Right cardiac atrium (tissue), 5 donors: ENCODE measurements at regions not wholly inside any gene's neighbourhood (a gene's known extent, or its start where the extent isn't known, plus 50 kb on each side); places are given as distances from the start of the nearest gene placed in this dataset.

Source experiments
- ATAC-seq, 2 donors: fragments of 200-7000 bp; cut with Tn5 transposase; one replicate each; pipeline versions ENCODE4 v1.8.0 to v1.9.1; 2020; ENCODE audit warnings: moderate library complexity in 2 of 2, mild to moderate bottlenecking in 1 of 2
- DNase-seq, 3 donors: peaks; one replicate each; pipeline ENCODE4 v3.0.0-alpha.2; 2020
- H3K27ac ChIP-seq: one replicate; pipeline ENCODE4 v1.5.1; 2013; ENCODE audit warnings: mild to moderate bottlenecking, low read length, control low read depth, moderate library complexity
- H3K27me3 ChIP-seq: one replicate; pipeline ENCODE4 v1.6.1; 2013; ENCODE audit not compliant: control insufficient read depth, insufficient read depth
- H3K4me1 ChIP-seq: one replicate; pipeline ENCODE4 v1.6.1; 2013; ENCODE audit warnings: low read length; ENCODE audit not compliant: control insufficient read depth, insufficient read depth
- H3K4me3 ChIP-seq: one replicate; pipeline ENCODE4 v1.5.1; 2013; ENCODE audit warnings: low read length, control low read depth
- H3K9me3 ChIP-seq: one replicate; pipeline ENCODE4 v1.6.1; 2013; ENCODE audit warnings: low read length; ENCODE audit not compliant: control insufficient read depth
- WGBS: extraction: QIAGEN DNeasy Blood & Tissue Kit; methylation state at CpG from one replicate; pipeline ENCODE4 v1.1.7; 2013; 5-methylcytosine and 5-hydroxymethylcytosine counted together
- intact Hi-C, 4 donors: fragments of 100-400 bp; cut with DNase I; formaldehyde crosslinking; loops; one replicate each; pipeline versions ENCODE4 v1.11.0 to v1.14.0; 2022 to 2023
- donor health status: healthy with polysubstance abuse.
- donor health status: DM: no; HTN: yes; CAD: no.
- donor health status: DM: no; HTN: no; CAD: no.
- donor health status: DM: no; HTN: yes; CAD: no; lungs with severe emphysema.
- donor health status: DM: yes; HTN: yes; CAD: no.

DNA sequence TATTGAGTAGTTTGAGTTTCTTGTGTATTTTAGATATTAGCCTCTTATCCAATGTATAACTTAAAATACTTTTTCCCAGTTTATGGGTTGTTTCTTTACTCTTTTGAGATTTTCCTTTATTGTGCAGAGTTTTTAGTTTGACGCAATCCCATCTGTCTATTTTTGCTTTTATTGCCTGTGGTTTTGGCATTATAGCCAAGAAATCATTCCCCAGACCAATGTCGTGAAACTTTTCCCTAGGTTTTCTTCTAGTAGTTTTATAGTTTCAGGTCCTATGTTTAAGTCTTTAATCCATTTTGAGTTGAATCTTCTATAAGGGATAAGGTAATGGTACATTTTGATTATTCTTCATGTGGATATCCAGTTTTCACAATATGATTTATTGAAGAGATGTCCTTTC, 87.6 kb downstream of the LEPR start:
- ATAC-seq = no peak
- Histone ChIP-seq H3K4me3 (no peak overlapping the region), H3K9me3 (no peaks in the 10 kb centered on the region), H3K27ac (no peak overlapping the region), H3K4me1 (no peaks in the 10 kb centered on the region), H3K27me3 (no peaks in the 10 kb centered on the region)
- intact Hi-C loops = no loop called here
- no peak for DNase-seq
- WGBS = 45% methylated on average over 2 of the region's 2 CpGs

DNA sequence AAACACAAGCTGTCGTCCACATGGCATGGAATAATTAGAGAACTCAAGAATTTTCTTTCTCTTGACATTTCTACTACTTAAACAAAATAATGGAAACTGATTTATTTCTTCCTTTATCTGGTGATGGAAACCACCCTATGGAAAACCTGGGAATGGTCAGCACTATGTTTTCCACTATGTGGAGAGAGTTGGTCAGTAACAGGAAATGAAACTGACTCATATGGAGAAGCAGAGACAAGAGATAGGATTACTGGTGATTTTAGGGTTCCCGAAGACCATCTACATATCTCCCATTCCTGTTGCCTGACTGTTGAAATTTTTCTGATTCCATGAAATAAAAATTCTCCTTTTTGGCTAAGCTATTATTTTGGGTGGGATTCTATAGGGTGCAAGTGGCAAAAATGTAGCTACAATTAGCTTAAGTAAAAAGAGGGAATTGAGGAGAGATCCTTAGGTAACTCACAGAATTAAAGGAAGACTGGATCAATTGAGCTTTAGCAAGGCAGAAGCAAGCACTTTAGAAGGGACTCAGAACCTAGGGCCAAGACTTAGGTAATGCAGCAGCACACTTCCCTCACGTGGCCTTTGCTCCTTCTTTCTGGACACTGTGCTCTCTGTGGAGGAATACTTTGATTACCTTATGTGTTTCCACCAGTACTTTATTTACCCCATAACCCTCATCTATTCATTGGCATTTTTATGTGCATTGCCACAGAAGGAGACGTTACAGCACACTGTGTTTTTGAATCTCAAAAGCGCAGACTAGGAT, 89.6 kb downstream of the LEPR start:
- ATAC-seq (peak in 1 of 2 donors; percentile 59), DNase-seq (no peak)
- Histone ChIP-seq H3K4me1 (no peaks in the 10 kb centered on the region), H3K4me3 (no peak overlapping the region), H3K27me3 (no peaks in the 10 kb centered on the region), H3K9me3 (no peaks in the 10 kb centered on the region), H3K27ac (no peak overlapping the region)
- intact Hi-C loops = no loop called here
- 74% methylated on average over 5 of the region's 5 CpGs for WGBS

DNA sequence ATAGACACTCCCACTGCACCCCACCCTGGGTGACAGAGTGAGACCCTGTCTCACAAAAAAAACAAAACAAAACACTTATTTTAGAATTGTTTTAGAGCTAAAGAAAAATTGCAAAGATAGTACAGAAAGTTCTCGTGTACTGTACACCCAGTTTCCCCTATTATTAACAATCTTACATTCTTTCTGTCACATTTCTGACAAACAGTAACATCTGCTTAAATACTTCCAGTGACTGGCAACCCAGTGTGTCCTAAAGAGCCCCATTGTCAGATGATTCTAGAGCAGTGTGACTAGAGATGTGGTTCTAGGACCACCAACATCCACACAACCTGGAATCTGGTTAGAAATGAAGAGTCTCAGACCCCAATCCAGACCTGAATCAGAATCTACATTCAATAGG, 90.5 kb downstream of the LEPR start:
- intact Hi-C loops = no loop called here
- H3K27me3 ChIP-seq = no peaks in the 10 kb centered on the region
- 77% methylated on average over 1 of the region's 1 CpG for WGBS

DNA sequence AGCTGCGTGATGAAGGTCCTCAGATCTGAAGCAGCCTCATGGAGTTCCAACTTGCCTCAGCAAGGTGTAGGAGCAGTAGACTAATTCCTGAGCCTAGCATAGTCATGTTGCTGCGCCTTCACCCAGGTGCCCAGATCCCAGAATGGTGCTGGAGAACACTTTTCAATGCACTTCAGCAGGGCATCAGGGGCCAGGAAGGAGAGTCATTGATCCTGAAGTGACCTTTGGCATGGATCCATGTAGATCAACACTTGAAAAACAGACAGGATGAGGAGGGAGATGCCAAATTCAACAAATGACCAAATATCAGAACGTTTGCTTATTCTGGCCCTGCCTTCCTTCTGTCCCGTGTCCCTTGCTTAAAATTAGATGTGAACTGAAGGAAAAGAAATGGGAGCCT, 91.9 kb downstream of the LEPR start:
- H3K4me3 ChIP-seq = no peak overlapping the region
- WGBS = 61% methylated on average over 4 of the region's 4 CpGs
- H3K27ac ChIP-seq = no peak overlapping the region
- H3K9me3 ChIP-seq = no peaks in the 10 kb centered on the region
- intact Hi-C loops = no loop called here
- DNase-seq (peak in 2 of 3 donors; percentile 19 to 34), ATAC-seq (peak; percentile 51 to 91)
- H3K27me3 ChIP-seq = no peaks in the 10 kb centered on the region
- no peaks in the 10 kb centered on the region for H3K4me1 ChIP-seq

More for the DNA sequence above, 90.5 kb downstream of the LEPR start:
- Histone ChIP-seq H3K9me3 (no peaks in the 10 kb centered on the region), H3K4me1 (no peaks in the 10 kb centered on the region), H3K4me3 (no peak overlapping the region), H3K27ac (no peak overlapping the region)
- ATAC-seq (no peak), DNase-seq (no peak)

DNA sequence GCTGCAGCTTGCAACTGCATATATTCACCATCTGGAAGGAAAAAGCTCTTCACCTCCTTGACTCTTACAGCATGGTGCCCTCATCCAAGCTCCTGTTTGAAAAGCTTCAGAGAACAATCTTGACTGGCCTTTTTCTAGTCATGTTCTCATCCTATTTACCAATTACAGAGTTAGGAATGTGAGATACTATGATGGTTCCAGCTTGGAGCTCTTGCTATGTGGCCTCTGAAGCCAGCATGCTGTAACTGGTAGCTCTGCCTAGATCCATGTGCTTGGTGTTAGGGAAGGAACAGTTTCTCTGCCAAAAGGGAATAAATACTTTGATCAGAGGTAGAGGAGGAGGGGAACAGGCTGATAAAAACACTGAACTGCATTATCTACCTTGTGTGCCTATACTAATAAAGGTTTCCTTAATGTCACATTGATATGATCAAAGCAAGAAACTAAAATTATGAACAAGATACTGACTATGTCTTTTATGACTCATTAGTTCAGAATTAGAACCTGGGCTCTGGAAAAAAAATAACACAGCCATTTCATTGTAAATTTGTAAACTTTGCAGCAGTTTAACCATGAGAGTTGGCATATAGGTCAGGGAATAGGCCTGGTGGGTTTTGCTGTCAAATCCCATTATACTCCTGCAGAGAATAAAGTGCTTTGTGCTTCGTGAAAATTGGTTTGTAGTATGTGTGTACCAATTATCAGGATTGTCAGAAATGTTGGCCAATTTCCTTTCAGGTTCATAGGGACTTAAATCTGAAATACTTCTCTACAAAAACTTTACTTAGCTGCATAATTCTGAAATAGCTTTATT, 92.7 kb downstream of the LEPR start:
- DNase-seq (no peak), ATAC-seq (peak in 1 of 2 donors; percentile 38)
- Histone ChIP-seq H3K9me3 (no peaks in the 10 kb centered on the region), H3K27me3 (no peaks in the 10 kb centered on the region), H3K27ac (no peak overlapping the region), H3K4me3 (no peak overlapping the region), H3K4me1 (no peaks in the 10 kb centered on the region)
- intact Hi-C loops = no loop called here
- 81% methylated on average over 1 of the region's 1 CpG for WGBS

DNA sequence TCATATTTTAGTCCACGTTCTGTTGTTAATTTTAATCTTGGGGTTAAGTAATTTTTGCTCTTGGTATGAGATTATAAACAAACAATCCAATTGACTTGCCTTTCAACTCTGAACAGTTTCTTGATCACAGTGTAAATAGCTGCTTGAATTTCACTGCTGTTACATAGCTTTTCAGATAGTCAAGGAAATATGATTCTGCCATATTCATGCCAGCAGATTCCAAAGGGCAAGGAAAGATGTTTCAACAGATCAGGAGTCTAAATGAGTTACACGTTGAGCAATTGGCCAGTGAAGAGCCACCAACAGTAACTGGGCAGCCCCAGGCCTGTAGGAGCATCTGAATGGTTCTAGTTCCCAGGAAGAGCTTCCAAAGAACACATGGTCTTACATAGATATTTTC, 93.6 kb downstream of the LEPR start:
- intact Hi-C loops = no loop called here
- ATAC-seq (no peak), DNase-seq (no peak)
- H3K4me1 ChIP-seq = no peaks in the 10 kb centered on the region
- no peaks in the 10 kb centered on the region for H3K9me3 ChIP-seq
- no peaks in the 10 kb centered on the region for H3K27me3 ChIP-seq
- no peak overlapping the region for H3K4me3 ChIP-seq
- H3K27ac ChIP-seq = no peak overlapping the region
- 54% methylated on average over 2 of the region's 2 CpGs for WGBS

DNA sequence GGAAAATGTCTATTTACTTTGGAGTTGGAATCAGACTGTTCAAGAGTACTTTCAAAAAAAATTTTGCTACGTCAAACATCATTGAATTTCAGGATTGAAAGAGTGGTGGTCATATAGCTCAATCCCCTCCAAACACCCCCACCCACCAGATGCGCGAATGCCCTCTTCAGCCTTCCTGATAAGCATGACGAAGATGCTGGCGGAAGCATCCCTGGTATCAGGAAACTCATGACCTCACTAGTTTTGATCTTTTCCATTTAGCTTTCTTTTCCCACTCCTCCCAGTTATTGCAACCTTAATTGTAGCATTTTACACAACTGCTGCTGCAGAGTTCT, 104.4 kb downstream of the LEPR start:
- no peak overlapping the region for H3K27ac ChIP-seq

DNA sequence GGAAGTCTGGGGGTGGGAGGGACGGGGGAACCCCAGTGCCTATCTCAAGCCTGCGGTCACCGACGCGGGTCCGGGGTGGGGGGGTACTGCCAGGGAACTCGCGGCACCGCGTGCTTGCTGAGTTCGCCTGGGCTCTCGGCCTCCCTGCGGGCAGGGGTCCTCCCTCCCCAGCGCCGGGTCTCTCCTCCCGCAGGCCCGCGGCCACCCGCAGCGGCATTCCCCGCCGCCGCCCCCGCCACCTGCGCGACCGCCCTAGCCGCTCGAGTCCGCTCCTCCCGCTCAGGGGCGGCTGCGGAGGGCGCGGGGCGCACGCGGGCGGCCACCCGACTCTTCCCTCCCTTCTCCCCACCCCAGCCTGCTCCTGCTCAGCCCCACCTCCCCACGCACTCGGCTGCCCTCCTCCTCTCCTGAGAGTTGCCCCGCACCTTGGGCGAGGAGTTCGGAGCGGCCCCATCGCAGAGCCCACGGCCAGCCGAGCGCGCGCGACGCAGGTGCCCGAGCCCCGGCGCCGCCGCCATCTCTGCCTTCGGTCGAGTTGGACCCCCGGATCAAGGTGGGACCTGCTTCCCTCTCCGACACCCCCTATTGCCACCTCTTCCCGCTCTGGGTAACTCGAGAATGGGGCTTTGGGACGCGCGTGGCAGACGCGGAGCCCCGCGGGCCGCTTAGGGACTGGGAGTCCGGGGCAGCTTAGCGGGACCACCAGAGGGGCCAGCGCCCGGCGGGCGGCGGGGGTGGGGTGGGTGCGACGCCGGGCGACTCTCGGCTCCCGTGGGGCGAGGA, 105.0 kb downstream of the LEPR start:
- ATAC-seq = peak; percentile 59 to 70
- peak; percentile 48 to 68 (median 61) for DNase-seq
- no peak overlapping the region for H3K27ac ChIP-seq

More for the DNA sequence above, 104.4 kb downstream of the LEPR start:
- WGBS = 24% methylated on average over 5 of the region's 5 CpGs
- Histone ChIP-seq H3K4me1 (no peaks in the 10 kb centered on the region), H3K27me3 (no peaks in the 10 kb centered on the region), H3K9me3 (no peaks in the 10 kb centered on the region), H3K4me3 (peak overlapping the region; percentile 93)
- ATAC-seq (peak in 1 of 2 donors; percentile 69), DNase-seq (peak in 2 of 3 donors; percentile 35 to 48)
- intact Hi-C loops = no loop called here

DNA sequence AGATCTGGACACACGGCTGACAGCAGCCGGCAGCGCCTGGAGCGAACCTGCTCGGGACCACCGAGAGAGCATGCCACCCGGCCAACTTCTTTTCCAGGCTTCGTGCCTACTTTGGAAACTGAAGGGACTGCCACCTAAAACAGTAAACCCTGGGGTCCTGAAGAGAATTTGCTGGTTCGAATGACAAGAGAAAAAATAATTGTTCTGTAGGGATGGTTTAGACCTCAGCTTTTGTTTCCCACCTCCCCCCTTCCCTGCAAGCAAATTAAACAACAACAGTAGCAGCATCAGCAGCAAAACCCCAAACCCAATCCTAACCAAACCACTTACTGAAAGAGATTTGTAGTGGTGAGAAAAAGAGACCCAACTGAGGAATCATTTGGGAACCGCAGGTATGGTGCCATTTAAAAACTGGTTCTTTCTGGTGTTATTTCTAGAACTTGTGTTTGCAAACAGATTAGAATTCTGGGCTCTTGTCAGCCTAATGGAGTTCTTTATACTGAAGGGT, 105.6 kb downstream of the LEPR start:
- intact Hi-C loops = no loop called here
- Histone ChIP-seq H3K27ac (peak overlapping the region; percentile 3), H3K27me3 (no peaks in the 10 kb centered on the region), H3K4me3 (peak overlapping the region; percentile 93), H3K9me3 (no peaks in the 10 kb centered on the region), H3K4me1 (no peaks in the 10 kb centered on the region)
- ATAC-seq = no peak
- no peak for DNase-seq
- WGBS = 22% methylated on average over 10 of the region's 10 CpGs

More for the DNA sequence above, 105.0 kb downstream of the LEPR start:
- intact Hi-C loops = no loop called here
- WGBS = 2% methylated on average over 86 of the region's 87 CpGs
- Histone ChIP-seq H3K27me3 (no peaks in the 10 kb centered on the region), H3K9me3 (no peaks in the 10 kb centered on the region), H3K4me1 (no peaks in the 10 kb centered on the region), H3K4me3 (peak overlapping the region; percentile 93)

DNA sequence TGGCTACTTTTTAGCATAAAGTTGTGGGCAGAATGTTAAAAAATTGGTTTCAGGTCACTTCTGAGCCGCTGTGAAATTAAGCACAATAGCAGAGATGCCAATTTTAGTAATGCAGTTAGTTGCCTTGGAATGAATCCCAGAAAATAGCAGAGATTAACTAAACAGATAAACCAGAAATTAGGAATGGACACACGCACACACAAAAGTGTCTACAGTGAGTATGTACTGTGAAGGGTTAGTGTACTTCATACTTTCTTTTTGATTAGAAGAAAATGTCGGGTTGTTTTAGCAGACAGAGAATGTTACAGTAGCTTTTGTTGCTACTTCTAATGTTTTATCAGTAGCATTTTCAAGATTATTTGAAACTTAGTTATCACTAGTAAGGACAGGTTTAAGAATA, 106.7 kb downstream of the LEPR start:
- DNase-seq (no peak), ATAC-seq (peak in 1 of 2 donors; percentile 63)
- intact Hi-C loops = no loop called here
- H3K4me3 ChIP-seq = peak overlapping the region; percentile 32
- no peaks in the 10 kb centered on the region for H3K4me1 ChIP-seq
- H3K9me3 ChIP-seq = no peaks in the 10 kb centered on the region
- no peaks in the 10 kb centered on the region for H3K27me3 ChIP-seq
- no peak overlapping the region for H3K27ac ChIP-seq
- WGBS = 30% methylated on average over 3 of the region's 3 CpGs
